OCI-LY1 (cell line): ENCODE measurements at regions not wholly inside any gene's neighbourhood (a gene's known extent, or its start where the extent isn't known, plus 50 kb on each side); places are given as distances from the start of the nearest gene placed in this dataset.

Experiments used
- EZH2 ChIP-seq: fragments of 200-600 bp; sonication (generic), shearing (Covaris generic); IDR thresholded peaks from 2 replicates; pipeline ENCODE4 v1.8.0; 2017; ENCODE audit warnings: borderline replicate concordance, mixed run types, mild to moderate bottlenecking, antibody characterized with exemption, low read length, moderate library complexity, mixed read lengths
- TF ChIP-seq, protein P1 (sequence below): fragments of 200-600 bp; sonication (generic), shearing (Covaris generic); IDR thresholded peaks from 2 replicates; pipeline ENCODE4 v1.5.1; 2017; ENCODE audit warnings: mild to moderate bottlenecking, antibody characterized with exemption, low read length, moderate library complexity, mixed read lengths

- TF ChIP-seq EZH2: no peak
- TF ChIP-seq, protein P1, sequence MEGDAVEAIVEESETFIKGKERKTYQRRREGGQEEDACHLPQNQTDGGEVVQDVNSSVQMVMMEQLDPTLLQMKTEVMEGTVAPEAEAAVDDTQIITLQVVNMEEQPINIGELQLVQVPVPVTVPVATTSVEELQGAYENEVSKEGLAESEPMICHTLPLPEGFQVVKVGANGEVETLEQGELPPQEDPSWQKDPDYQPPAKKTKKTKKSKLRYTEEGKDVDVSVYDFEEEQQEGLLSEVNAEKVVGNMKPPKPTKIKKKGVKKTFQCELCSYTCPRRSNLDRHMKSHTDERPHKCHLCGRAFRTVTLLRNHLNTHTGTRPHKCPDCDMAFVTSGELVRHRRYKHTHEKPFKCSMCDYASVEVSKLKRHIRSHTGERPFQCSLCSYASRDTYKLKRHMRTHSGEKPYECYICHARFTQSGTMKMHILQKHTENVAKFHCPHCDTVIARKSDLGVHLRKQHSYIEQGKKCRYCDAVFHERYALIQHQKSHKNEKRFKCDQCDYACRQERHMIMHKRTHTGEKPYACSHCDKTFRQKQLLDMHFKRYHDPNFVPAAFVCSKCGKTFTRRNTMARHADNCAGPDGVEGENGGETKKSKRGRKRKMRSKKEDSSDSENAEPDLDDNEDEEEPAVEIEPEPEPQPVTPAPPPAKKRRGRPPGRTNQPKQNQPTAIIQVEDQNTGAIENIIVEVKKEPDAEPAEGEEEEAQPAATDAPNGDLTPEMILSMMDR: no peak
Measured at GRCh38 chr11:113581713-113582112, 106.5 kb upstream of the DRD2 start.
